Transverse colon (tissue), 4 donors: ENCODE measurements at regions not wholly inside any gene's neighbourhood (a gene's known extent, or its start where the extent isn't known, plus 50 kb on each side); places are given as distances from the start of the nearest gene placed in this dataset.

Experiments
- CTCF ChIP-seq, 5 experiments: fragments of 200-600 bp in 3 of 5; fragments of 450-650 bp in 2 of 5; sonication (generic) in 3 of 5; IDR thresholded peaks; 1 replicate in 2 of 5; 2 replicates in 3 of 5; pipeline ENCODE4 v1.5.1; 2016 to 2017; ENCODE audit warnings: antibody characterized with exemption in 5 of 5, inconsistent platforms in 3 of 5, mild to moderate bottlenecking in 2 of 5, moderate library complexity in 1 of 5
- POLR2AphosphoS5 ChIP-seq, 3 donors: sonication (generic); formaldehyde crosslinking; IDR thresholded peaks; one replicate each; pipeline ENCODE4 v1.6.1; 2016; ENCODE audit warnings: antibody characterized with exemption in 3 of 3

GRCh38 chr5:145531038-145531734, 304.0 kb downstream of the PRELID2 start:
- TF ChIP-seq POLR2AphosphoS5 (IDR thresholded peaks at IDR 0.05) (no peak), CTCF (IDR thresholded peaks at IDR 0.05) (no peak)
